HG03469 (cell line): ENCODE measurements at regions not wholly inside any gene's neighbourhood (a gene's known extent, or its start where the extent isn't known, plus 50 kb on each side); places are given as distances from the start of the nearest gene placed in this dataset.

Experiments
- ATAC-seq: cut with Tn5 transposase; IDR thresholded peaks from one replicate; pipeline ENCODE4 v1.9.1; 2021; ENCODE audit warnings: mild to moderate bottlenecking, moderate library complexity, moderate number of reproducible peaks; ENCODE audit not compliant: unreplicated experiment

GRCh38 chr4:144302704-144303536 is 162.4 kb upstream of the GYPA start:
- no peak for ATAC-seq

GRCh38 chr4:144304025-144304424 is 163.5 kb upstream of the GYPA start:
- ATAC-seq, result no peak

- ATAC-seq, result no peak
These were observed 170.0 kb upstream of the GYPA start for GRCh38 chr4:144310535-144310934.

- no peak for ATAC-seq
These were observed 172.9 kb upstream of the GYPA start for GRCh38 chr4:144313370-144313769.

GRCh38 chr4:144316869-144317268 is 176.4 kb upstream of the GYPA start:
- ATAC-seq, result peak; percentile 78

GRCh38 chr4:144318797-144319196 is 178.3 kb upstream of the GYPA start:
- ATAC-seq, result no peak

GRCh38 chr4:144336633-144337032 is 196.1 kb upstream of the GYPA start:
- ATAC-seq, result no peak

GRCh38 chr4:144338148-144338547 is 197.6 kb upstream of the GYPA start:
- ATAC-seq, result peak; percentile 63

GRCh38 chr4:144338834-144339233 is 198.3 kb upstream of the GYPA start:
- no peak for ATAC-seq

- ATAC-seq, result no peak
These were observed 200.4 kb upstream of the GYPA start for GRCh38 chr4:144340931-144341330.

GRCh38 chr4:144342949-144343760 is 202.6 kb upstream of the GYPA start:
- no peak for ATAC-seq

- ATAC-seq, result no peak
These were observed 206.6 kb upstream of the GYPA start for GRCh38 chr4:144347121-144347520.

GRCh38 chr4:144350706-144351105 is 210.2 kb upstream of the GYPA start:
- ATAC-seq, result no peak

GRCh38 chr4:144351306-144351705 is 210.8 kb upstream of the GYPA start:
- no peak for ATAC-seq

- ATAC-seq, result no peak
These were observed 212.8 kb upstream of the GYPA start for GRCh38 chr4:144353292-144353691.

GRCh38 chr4:144355811-144356757 is 215.6 kb upstream of the GYPA start:
- ATAC-seq, result peak; percentile 99

- ATAC-seq, result no peak
These were observed 216.4 kb upstream of the GYPA start for GRCh38 chr4:144356941-144357381.

GRCh38 chr4:144357975-144358374 is 217.5 kb upstream of the GYPA start:
- peak; percentile 33 for ATAC-seq

- no peak for ATAC-seq
These were observed 219.8 kb upstream of the GYPA start for GRCh38 chr4:144360146-144360793.

GRCh38 chr4:144362366-144362765 is 221.8 kb upstream of the GYPA start:
- no peak for ATAC-seq
